VCaP (cell line): ENCODE measurements at regions not wholly inside any gene's neighbourhood (a gene's known extent, or its start where the extent isn't known, plus 50 kb on each side); places are given as distances from the start of the nearest gene placed in this dataset.

Experiments used
- H3K27ac ChIP-seq: fragments of 450-650 bp; 2 replicates; pipeline ENCODE4 v1.5.1; 2017
- CTCF ChIP-seq: fragments of 450-650 bp; conservative IDR thresholded peaks from 2 replicates; pipeline ENCODE4 v1.5.1; 2017; ENCODE audit warnings: mild to moderate bottlenecking, moderate library complexity

GRCh38 chr6:137734005-137734874 is 132.8 kb upstream of the TNFAIP3 start:
- TF ChIP-seq CTCF, result no peak
- no peak overlapping the region for H3K27ac ChIP-seq

- TF ChIP-seq CTCF, result no peak
- no peak overlapping the region for H3K27ac ChIP-seq
Measured at GRCh38 chr6:137734875-137735182, 132.2 kb upstream of the TNFAIP3 start.

GRCh38 chr6:137736048-137736818 is 130.8 kb upstream of the TNFAIP3 start:
- no peak for TF ChIP-seq CTCF

GRCh38 chr6:137736911-137737310 is 130.1 kb upstream of the TNFAIP3 start:
- H3K27ac ChIP-seq, result no peak overlapping the region
- TF ChIP-seq CTCF, result no peak

More at GRCh38 chr6:137736048-137736818, 130.8 kb upstream of the TNFAIP3 start:
- no peak overlapping the region for H3K27ac ChIP-seq

GRCh38 chr6:137737836-137738596 is 129.0 kb upstream of the TNFAIP3 start:
- TF ChIP-seq CTCF, result no peak
- no peak overlapping the region for H3K27ac ChIP-seq

GRCh38 chr6:137738931-137739504 is 128.0 kb upstream of the TNFAIP3 start:
- TF ChIP-seq CTCF, result no peak
- H3K27ac ChIP-seq, result no peak overlapping the region
